ENCODE measurements at regions not wholly inside any gene's neighbourhood (a gene's known extent, or its start where the extent isn't known, plus 50 kb on each side); places are given as distances from the start of the nearest gene placed in this dataset.

DNA sequence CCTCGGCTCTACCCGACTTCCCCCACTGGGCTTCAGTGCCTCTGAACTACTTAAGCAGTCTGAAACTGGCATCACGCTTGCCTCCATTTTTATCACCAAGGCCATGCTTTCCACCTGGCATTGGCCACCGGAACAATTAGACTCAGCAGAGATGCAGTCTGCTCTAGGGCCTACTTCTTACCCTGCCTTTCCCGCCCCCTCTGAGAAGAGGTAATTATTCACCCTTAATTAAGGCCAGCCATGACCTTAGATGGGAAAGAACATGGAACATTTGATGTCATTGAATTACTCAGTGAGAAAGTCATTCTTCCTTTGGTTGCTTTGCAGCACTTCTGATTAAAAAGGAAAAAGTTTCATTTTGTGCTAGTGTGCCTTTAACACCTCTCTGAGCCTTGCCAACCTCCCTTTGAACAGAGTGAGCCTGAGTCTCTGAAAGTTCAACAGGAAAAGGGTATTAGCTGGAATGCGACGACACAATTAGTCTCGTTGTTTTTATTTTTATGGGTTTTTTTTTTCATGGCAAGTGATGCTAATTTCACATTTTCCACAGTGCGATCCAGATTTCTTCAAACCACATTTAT is 60.9 kb upstream of the TNRC6A start:
- H3K4me1 ChIP-seq (ENCODE audit: control insufficient read depth, insufficient read depth, low read length): peaks cover 25% of the 10 kb centered on the region
- peak; percentile 48 for ATAC-seq
- no peak for FAIRE-seq
- in situ Hi-C loops (cut with MboI) (no loop called here), intact Hi-C loops (cut with micrococcal nuclease; ENCODE audit: unreplicated experiment) (no loop called here)
- H3K27ac ChIP-seq (ENCODE audit: control insufficient read depth, insufficient read depth): no peak overlapping the region
- RAD21 ChIA-PET (ENCODE audit: unreplicated experiment): no interaction called here
- POLR2A ChIA-PET: no interaction called here
- H2AFZ ChIP-seq (ENCODE audit: control insufficient read depth, low read depth, low read length): peak overlapping the region; percentile 34; the same call in 1 of the 2 replicates
- no peaks in the 10 kb centered on the region for H3K79me2 ChIP-seq (ENCODE audit: control insufficient read depth, insufficient read depth, low read length)
- no peak overlapping the region for H3K4me3 ChIP-seq
- H3K9me3 ChIP-seq (replicated peaks; ENCODE audit: control insufficient read depth, insufficient read depth, low read length): no peaks in the 10 kb centered on the region
- TF ChIP-seq EZH2 (IDR thresholded peaks at IDR 0.05; ENCODE audit: borderline replicate concordance, control insufficient read depth, low read depth, low read length) (no peak), IKZF2 (IDR thresholded peaks at IDR 0.05) (peak; percentile 9 to 22; a peak in 1 of 4 replicates), YY1 (IDR thresholded peaks at IDR 0.05; ENCODE audit: low read depth, low read length) (0 out of 2 replicates have a peak, but pooled peaks have one; percentile 9), IKZF1 (conservative IDR thresholded peaks at IDR 0.05) (peak; percentile 24; the same call in 1 of the 2 replicates), SREBF1 (IDR thresholded peaks at IDR 0.05; ENCODE audit: low read length) (no peak)
- H4K20me1 ChIP-seq (ENCODE audit: control insufficient read depth, insufficient read depth): no peaks in the 10 kb centered on the region
- no peak for DNase-seq (ENCODE audit: low read depth, low spot score)
- WGBS (ENCODE audit: insufficient coverage, insufficient replicate concordance, low lambda C conversion rate, missing lambda C conversion rate): 24% methylated on average over 9 of the region's 9 CpGs
- H3K27me3 ChIP-seq (replicated peaks in 1 of 2; ENCODE audit: control insufficient read depth in 2 of 2, insufficient read depth in 2 of 2, low read length in 1 of 2): no peaks in the 10 kb centered on the region
- BruUV-seq (replicated peaks): no TSS peak
- H3K4me2 ChIP-seq (ENCODE audit: control insufficient read depth, insufficient read depth): no peak overlapping the region
- SMC1A ChIA-PET (ENCODE audit: uncharacterized antibody, unreplicated experiment): interaction anchor here (0.7 to 1.8 kb wide), 3 partner anchors 10 to 752 kb away, joined by 3 to 6 read pairs (median 3); no protein-coding TSS in a partner anchor
- H3K9ac ChIP-seq (ENCODE audit: control insufficient read depth, insufficient read depth, low read length): no peak overlapping the region
- CTCF ChIA-PET: interaction anchor here (1.5 kb wide), 1 partner anchor 15 kb away, joined by 4 read pairs; no protein-coding TSS in a partner anchor
- no peaks in the 10 kb centered on the region for H3K36me3 ChIP-seq (ENCODE audit: control insufficient read depth in 2 of 2, insufficient read depth in 2 of 2, low read length in 1 of 2)

- no peaks in the 10 kb centered on the region for H3K9me3 ChIP-seq (replicated peaks; ENCODE audit: control insufficient read depth, insufficient read depth, low read length)
- H3K4me2 ChIP-seq (ENCODE audit: control insufficient read depth, insufficient read depth): no peak overlapping the region
- peak; percentile 48 for ATAC-seq
- ChIA-PET CTCF (no interaction called here), SMC1A (ENCODE audit: uncharacterized antibody, unreplicated experiment) (interaction anchor here (1.1 to 1.8 kb wide), 3 partner anchors 12 to 137 kb away, joined by 3 to 8 read pairs (median 6); no protein-coding TSS in a partner anchor), POLR2A (interaction anchor here (0.6 kb wide), 1 partner anchor 180 kb away, joined by 5 read pairs; no protein-coding TSS in a partner anchor), RAD21 (ENCODE audit: unreplicated experiment) (no interaction called here)
- no peak for DNase-seq (ENCODE audit: low read depth, low spot score)
- TF ChIP-seq SIN3A (IDR thresholded peaks at IDR 0.05; ENCODE audit: low read depth, low read length) (no peak), BMI1 (IDR thresholded peaks at IDR 0.05; ENCODE audit: borderline replicate concordance) (peak; percentile 62; the same call in 1 of the 2 replicates), SREBF2 (IDR thresholded peaks at IDR 0.05; ENCODE audit: low read length) (no peak), WRNIP1 (IDR thresholded peaks at IDR 0.05; ENCODE audit: borderline replicate concordance, low read depth, low read length) (no peak), RUNX3 (IDR thresholded peaks at IDR 0.05; ENCODE audit: low read length) (peak; percentile 10; the same call in 1 of the 2 replicates), ZSCAN29 (IDR thresholded peaks at IDR 0.05) (no peak), KAT2A (conservative IDR thresholded peaks at IDR 0.05; ENCODE audit: control insufficient read depth, low read depth, low read length) (no peak)
- H4K20me1 ChIP-seq (ENCODE audit: control insufficient read depth, insufficient read depth): no peaks in the 10 kb centered on the region
- H3K4me1 ChIP-seq (ENCODE audit: control insufficient read depth, insufficient read depth, low read length): peaks cover 17% of the 10 kb centered on the region
- H3K36me3 ChIP-seq (ENCODE audit: control insufficient read depth in 2 of 2, insufficient read depth in 2 of 2, low read length in 1 of 2): no peaks in the 10 kb centered on the region
- H3K9ac ChIP-seq (ENCODE audit: control insufficient read depth, insufficient read depth, low read length): no peak overlapping the region
- no peak overlapping the region for H3K4me3 ChIP-seq
- H3K79me2 ChIP-seq (ENCODE audit: control insufficient read depth, insufficient read depth, low read length): no peaks in the 10 kb centered on the region
- H3K27me3 ChIP-seq (replicated peaks in 1 of 2; ENCODE audit: control insufficient read depth in 2 of 2, insufficient read depth in 2 of 2, low read length in 1 of 2): no peaks in the 10 kb centered on the region
- H2AFZ ChIP-seq (ENCODE audit: control insufficient read depth, low read depth, low read length): no peak overlapping the region
- intact Hi-C loops (cut with micrococcal nuclease; ENCODE audit: unreplicated experiment): no loop called here
- no peak overlapping the region for H3K27ac ChIP-seq (ENCODE audit: control insufficient read depth, insufficient read depth)
- in situ Hi-C loops (cut with MboI): no loop called here
- BruUV-seq (replicated peaks): no TSS peak
- WGBS (ENCODE audit: insufficient coverage, insufficient replicate concordance, low lambda C conversion rate, missing lambda C conversion rate): 59% methylated on average over 22 of the region's 22 CpGs
- no peak for FAIRE-seq
Measured at GRCh38 chr16:24670623-24671454, 58.6 kb upstream of the TNRC6A start.

Data from GM12878 (cell line).